GM18858 (cell line): ENCODE measurements at regions not wholly inside any gene's neighbourhood (a gene's known extent, or its start where the extent isn't known, plus 50 kb on each side); places are given as distances from the start of the nearest gene placed in this dataset.
"Not testable (repeated sequence)": the region's sequence is repeated elsewhere in the genome, so short reads cannot be mapped to it uniquely, and the experiment has no call there.

Source experiments
- ATAC-seq: cut with Tn5 transposase; IDR thresholded peaks from one replicate; pipeline ENCODE4 v1.9.1; 2021; ENCODE audit not compliant: unreplicated experiment

- not testable (repeated sequence) for ATAC-seq
Observed at GRCh38 chr3:102366116-102366515, 68.7 kb upstream of the ZPLD1 start.

- no peak for ATAC-seq
Observed at GRCh38 chr3:102374863-102375634, 59.8 kb upstream of the ZPLD1 start.

- no peak for ATAC-seq
Observed at GRCh38 chr3:102378216-102378615, 56.6 kb upstream of the ZPLD1 start.

GRCh38 chr3:102382201-102382600 lies 52.6 kb upstream of the ZPLD1 start:
- not testable (repeated sequence) for ATAC-seq
